ENCODE measurements at regions not wholly inside any gene's neighbourhood (a gene's known extent, or its start where the extent isn't known, plus 50 kb on each side); places are given as distances from the start of the nearest gene placed in this dataset.
"Not testable (repeated sequence)": the region's sequence is repeated elsewhere in the genome, so short reads cannot be mapped to it uniquely, and the experiment has no call there.

DNA sequence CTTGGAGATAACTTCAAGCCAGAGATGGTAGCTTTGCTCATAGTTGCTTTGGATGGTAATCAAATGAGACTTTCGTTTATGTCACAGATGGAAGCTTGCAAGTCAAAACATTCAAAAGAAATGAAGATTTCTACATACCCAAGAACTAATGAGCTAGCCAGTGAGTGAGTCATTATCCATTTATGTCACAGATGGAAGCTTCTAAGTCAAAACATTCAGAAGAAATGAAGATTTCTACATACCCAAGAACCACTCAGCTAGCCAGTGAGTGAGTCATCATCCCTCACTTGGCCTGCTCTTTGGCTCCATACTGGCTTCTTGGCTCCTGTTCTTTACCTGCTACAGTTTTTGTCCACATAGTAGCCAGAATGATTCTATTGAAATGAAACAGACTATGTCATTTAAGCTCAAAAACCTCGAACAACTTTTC, 559.8 kb upstream of the CBLB start:
- DNase-seq (ENCODE audit: insufficient read length) = no peak
- TF ChIP-seq POLR2AphosphoS5 (IDR thresholded peaks at IDR 0.05; ENCODE audit: low read depth, low read length) (no peak), POLR2A (IDR thresholded peaks at IDR 0.05; ENCODE audit: low read depth, low read length) (no peak), TAF1 (IDR thresholded peaks at IDR 0.05; ENCODE audit: borderline replicate concordance, low read depth, low read length) (no peak)
- FAIRE-seq = no peak

DNA sequence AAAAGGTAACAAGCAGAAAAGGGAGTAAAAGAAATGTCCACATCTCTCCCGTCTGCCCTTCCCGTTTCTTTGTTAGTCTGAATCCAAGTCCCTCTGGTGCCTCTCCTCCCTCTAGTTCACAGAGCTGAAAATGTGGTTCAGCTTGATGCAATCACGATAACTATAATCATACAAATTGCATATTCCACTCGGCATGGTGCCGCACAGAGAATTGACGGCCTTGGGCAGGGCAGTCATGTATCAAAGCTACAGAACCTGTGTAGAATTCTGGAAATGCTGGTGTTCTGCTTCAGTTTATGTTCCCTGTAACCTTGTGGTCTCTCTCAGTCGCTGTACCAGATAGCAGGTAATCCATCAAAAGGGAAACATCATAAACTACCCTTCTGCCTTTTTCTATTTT, 562.9 kb upstream of the CBLB start:
- DNase-seq (ENCODE audit: insufficient read length) (no peak), FAIRE-seq (no peak)
- no peak for TF ChIP-seq TAF1 (IDR thresholded peaks at IDR 0.05; ENCODE audit: borderline replicate concordance, low read depth, low read length)
- TF ChIP-seq POLR2A (IDR thresholded peaks at IDR 0.05; ENCODE audit: low read depth, low read length) = no peak
- TF ChIP-seq POLR2AphosphoS5 (IDR thresholded peaks at IDR 0.05; ENCODE audit: low read depth, low read length) = no peak

DNA sequence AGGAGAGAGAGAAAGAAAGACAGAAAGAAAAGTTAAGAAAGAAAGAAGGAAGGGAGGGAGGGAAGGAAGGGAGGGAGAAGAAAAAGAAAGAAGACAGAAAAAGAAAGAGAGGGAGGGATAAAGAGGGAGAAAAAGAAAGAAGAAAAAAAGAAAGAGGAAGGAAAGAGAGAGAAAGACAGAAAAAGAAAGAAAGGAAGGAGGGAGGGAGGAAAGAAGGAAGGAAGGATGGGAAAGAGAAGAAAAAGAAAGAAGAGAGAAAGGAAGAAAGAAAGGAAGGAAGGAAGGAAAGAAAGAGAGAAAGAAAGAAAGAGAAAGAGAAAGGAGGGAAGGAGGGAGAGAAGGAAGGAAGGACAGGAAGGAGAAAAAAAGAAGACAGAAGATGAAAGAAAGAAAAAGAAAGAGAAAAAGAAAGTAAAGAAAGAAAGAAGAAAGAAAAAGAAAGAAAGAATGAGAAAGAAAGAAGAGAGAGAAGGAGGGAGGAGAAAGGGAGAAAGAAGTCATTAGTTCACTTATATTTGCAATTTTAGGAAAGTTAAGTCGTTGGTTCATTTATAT, 567.2 kb upstream of the CBLB start:
- no peak for DNase-seq (ENCODE audit: insufficient read length)
- no peak for FAIRE-seq
- no peak for TF ChIP-seq POLR2AphosphoS5 (IDR thresholded peaks at IDR 0.05; ENCODE audit: low read depth, low read length)
- no peak for TF ChIP-seq POLR2A (IDR thresholded peaks at IDR 0.05; ENCODE audit: low read depth, low read length)
- TF ChIP-seq TAF1 (IDR thresholded peaks at IDR 0.05; ENCODE audit: borderline replicate concordance, low read depth, low read length) = no peak

DNA sequence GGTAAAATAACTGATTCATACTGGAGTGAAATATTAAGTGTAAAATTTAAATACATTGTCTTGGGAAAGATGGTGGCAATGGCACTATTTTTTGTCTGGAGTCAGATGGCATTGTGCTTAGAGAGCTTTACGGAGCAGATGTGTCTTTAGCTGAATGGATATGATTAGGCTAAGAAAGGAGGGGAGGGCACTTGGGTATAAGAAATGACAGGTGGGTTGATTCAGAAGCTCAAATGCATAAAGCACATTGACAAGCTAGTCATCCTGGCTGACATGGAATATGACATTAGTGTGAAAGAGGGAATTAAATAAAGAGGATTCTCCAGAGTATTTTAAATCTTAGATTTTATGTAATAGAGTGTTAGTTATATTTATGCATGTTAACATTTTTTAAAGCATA, 570.1 kb upstream of the CBLB start:
- TF ChIP-seq POLR2A (IDR thresholded peaks at IDR 0.05; ENCODE audit: low read depth, low read length) = no peak
- TF ChIP-seq POLR2AphosphoS5 (IDR thresholded peaks at IDR 0.05; ENCODE audit: low read depth, low read length) = no peak
- no peak for TF ChIP-seq TAF1 (IDR thresholded peaks at IDR 0.05; ENCODE audit: borderline replicate concordance, low read depth, low read length)
- FAIRE-seq (no peak), DNase-seq (ENCODE audit: insufficient read length) (no peak)

DNA sequence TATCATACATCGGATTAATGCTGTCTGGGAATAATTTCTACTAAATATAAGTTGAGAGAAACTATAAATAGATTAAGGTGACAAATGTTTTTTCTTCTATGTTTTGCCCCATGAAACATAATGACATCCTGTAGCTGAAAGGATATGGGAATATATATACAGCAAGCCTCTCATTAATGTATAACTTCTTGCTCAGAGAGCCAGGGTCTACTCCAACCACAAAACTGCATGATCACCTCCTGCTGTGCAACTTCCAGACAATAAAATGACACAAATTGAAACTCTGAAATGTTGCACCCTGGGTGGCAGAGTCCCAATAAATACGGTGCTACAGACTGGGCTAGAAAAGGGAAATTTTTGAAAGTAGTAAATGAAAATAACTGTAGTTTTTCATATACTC, 571.9 kb upstream of the CBLB start:
- FAIRE-seq (no peak), DNase-seq (ENCODE audit: insufficient read length) (no peak)
- TF ChIP-seq TAF1 (IDR thresholded peaks at IDR 0.05; ENCODE audit: borderline replicate concordance, low read depth, low read length) = no peak
- no peak for TF ChIP-seq POLR2AphosphoS5 (IDR thresholded peaks at IDR 0.05; ENCODE audit: low read depth, low read length)
- TF ChIP-seq POLR2A (IDR thresholded peaks at IDR 0.05; ENCODE audit: low read depth, low read length) = no peak

DNA sequence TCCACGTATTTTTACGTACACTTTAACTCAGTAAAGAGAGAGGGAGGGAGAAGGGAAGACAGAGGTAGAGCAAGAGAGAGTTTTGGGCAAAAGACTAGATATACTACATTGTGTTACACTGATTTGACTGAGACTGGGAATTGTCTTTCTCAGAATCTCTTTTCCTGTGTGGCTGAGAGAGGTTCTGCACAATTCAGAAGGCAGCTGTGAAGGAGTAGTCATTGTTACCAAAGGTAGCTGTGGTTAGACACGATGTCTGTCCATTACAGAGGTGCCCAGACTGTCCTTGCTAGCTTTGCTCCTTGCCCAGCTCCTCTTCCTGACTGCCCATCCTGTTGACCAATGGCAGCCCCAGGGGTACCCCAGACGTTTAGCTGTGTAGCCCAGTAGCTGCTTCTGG, 577.5 kb upstream of the CBLB start:
- FAIRE-seq = no peak
- TF ChIP-seq TAF1 (IDR thresholded peaks at IDR 0.05; ENCODE audit: borderline replicate concordance, low read depth, low read length) (no peak), POLR2A (IDR thresholded peaks at IDR 0.05; ENCODE audit: low read depth, low read length) (no peak), POLR2AphosphoS5 (IDR thresholded peaks at IDR 0.05; ENCODE audit: low read depth, low read length) (no peak)
- no peak for DNase-seq (ENCODE audit: insufficient read length)

DNA sequence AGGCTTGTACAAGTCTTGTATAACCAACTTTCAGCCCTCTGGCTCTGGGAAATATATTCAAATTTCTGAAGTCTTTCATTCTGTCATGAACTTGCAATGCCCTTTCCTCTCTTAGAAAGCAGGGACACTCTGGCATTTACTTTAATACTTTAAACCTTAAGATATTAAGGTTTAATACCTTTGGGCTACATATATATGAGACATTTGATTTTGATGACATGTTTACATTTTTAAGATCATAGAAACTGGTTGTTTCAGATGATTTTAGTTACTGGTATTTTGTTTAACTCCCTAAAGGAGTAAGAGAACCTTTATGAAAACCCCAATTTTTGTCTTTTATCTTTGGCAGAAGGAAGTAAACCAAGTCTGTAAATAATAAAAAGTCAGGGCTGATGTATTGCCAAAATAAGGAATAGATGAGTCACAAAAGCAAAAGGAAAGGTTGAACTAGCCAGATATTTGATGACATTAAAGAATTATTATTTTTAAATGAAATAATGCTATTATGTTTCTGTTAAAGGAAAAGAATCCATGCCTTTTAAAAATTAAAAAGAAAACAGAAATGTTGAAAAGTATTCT, 579.0 kb upstream of the CBLB start:
- TF ChIP-seq POLR2A (IDR thresholded peaks at IDR 0.05; ENCODE audit: low read depth, low read length) (no peak), TAF1 (IDR thresholded peaks at IDR 0.05; ENCODE audit: borderline replicate concordance, low read depth, low read length) (no peak), POLR2AphosphoS5 (IDR thresholded peaks at IDR 0.05; ENCODE audit: low read depth, low read length) (no peak)

DNA sequence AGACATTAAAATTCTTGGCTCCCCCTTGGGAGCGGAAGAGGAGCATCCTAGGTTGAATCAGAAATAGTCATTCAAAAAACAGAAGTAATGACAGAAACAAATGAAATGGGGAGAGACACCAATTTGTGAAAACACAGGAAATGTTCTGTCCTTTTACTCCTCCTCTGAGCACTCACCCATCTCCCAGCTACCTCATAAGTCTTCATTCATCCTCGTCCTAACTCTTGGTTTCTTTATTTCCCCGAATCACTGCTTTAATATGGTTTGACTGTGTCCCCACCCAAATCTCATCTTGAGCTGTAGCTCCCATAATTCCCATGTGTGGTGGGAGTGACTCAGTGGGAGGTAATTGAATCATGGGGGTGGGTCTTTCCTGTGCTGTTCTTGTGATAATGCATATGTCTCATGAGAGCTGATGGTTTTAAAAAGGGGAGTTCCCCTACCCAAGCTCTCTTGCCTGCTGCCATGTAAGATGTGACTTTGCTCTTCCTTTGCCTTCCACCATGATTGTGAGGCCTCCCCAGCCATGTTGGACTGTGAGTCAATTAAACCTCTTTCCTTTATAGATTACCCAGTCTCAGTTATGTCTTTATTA, 579.7 kb upstream of the CBLB start:
- FAIRE-seq = not testable (repeated sequence)

More for the DNA sequence above, 579.0 kb upstream of the CBLB start:
- FAIRE-seq = no peak
- no peak for DNase-seq (ENCODE audit: insufficient read length)

DNA sequence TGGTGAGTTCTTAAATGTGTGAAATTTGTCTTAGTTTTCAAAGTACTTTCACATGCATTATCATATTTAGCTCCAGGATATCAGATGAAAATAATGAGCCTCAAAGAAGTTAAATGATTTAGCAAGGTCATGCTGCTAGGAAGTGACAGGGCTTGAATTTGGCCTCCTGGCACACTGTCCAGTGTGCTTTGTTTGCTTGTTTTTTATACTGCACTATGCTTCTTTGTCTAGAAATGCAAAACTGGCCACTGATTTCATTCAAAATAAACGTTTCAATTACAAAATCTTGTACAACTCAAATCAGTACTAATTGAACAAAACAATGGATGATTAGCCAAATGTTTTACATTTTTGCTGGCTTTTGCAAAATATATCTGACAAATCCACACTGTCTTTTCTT, 583.3 kb upstream of the CBLB start:
- FAIRE-seq (no peak), DNase-seq (ENCODE audit: insufficient read length) (no peak)
- TF ChIP-seq TAF1 (IDR thresholded peaks at IDR 0.05; ENCODE audit: borderline replicate concordance, low read depth, low read length) (no peak), POLR2AphosphoS5 (IDR thresholded peaks at IDR 0.05; ENCODE audit: low read depth, low read length) (no peak), POLR2A (IDR thresholded peaks at IDR 0.05; ENCODE audit: low read depth, low read length) (no peak)

More for the DNA sequence above, 579.7 kb upstream of the CBLB start:
- not testable (repeated sequence) for DNase-seq (ENCODE audit: insufficient read length)

DNA sequence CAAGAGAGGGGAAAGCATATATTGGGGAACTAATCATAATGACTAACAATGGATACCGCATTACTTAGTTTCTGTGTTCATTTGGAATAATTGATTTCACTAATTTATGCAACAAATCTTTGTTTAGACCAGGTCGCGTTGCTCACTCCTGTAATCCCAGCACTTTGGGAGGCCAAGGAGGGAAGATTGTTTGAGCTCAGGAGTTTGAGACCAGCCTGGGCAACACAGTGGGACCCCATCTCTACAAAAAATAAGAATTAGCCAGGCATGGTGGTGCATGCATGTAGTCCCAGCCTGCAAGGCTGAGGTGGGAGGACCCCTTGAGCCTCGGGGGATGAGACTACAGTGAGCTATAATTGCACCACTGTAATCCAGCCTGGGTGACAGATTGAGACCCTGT, 585.7 kb upstream of the CBLB start:
- TF ChIP-seq TAF1 (IDR thresholded peaks at IDR 0.05; ENCODE audit: borderline replicate concordance, low read depth, low read length) (no peak), POLR2A (IDR thresholded peaks at IDR 0.05; ENCODE audit: low read depth, low read length) (no peak), POLR2AphosphoS5 (IDR thresholded peaks at IDR 0.05; ENCODE audit: low read depth, low read length) (no peak)
- DNase-seq (ENCODE audit: insufficient read length) (no peak), FAIRE-seq (no peak)

DNA sequence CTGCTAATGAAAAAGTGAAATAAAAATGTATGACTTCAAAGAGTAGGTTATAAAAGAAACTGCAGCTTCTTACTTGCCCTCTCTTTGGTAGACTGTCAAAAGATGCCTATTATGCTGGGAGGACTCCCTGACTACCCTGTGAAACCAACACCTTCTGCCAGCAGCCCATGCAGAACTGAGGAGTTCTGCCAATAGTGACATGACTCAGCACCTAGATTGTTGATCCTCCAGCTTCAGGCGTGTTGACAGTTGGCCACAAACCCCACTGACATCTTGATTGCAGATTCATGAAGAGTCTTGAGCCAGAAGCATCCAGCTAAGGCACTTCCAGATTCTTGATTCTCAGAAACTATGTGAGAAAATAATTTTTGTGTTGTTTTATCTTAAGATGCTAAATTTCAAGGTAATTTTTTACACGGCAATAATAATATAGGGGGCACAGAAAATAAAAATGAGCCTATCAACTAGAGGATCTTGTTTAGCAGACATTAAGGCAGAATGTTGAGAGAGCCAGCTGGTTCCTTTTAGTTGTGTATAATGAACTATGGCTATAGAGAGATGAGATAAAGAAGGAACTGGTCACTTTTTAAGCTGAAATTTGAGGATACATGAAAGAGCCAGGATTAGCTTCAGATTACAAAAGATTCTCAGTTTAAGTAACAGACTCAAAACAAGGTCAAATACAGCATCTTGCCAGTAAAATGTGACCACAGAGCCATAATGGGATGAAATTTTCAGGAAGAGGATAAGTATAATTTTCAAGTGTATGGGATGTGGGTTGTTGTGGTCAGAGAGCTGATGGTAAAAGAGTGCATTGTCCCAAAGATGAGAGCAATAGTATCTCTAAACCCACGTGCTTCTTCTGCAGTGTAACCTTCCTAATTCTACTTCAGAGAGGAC, 588.7 kb upstream of the CBLB start:
- peak; percentile 12 for DNase-seq (ENCODE audit: insufficient read length)
- peak; percentile 78 for FAIRE-seq
- TF ChIP-seq POLR2AphosphoS5 (IDR thresholded peaks at IDR 0.05; ENCODE audit: low read depth, low read length) (no peak), POLR2A (IDR thresholded peaks at IDR 0.05; ENCODE audit: low read depth, low read length) (no peak), TAF1 (IDR thresholded peaks at IDR 0.05; ENCODE audit: borderline replicate concordance, low read depth, low read length) (no peak)

Measured in GM12892 (cell line).